Parathyroid adenoma (tissue), 2 donors: ENCODE measurements at regions not wholly inside any gene's neighbourhood (a gene's known extent, or its start where the extent isn't known, plus 50 kb on each side); places are given as distances from the start of the nearest gene placed in this dataset.
"Not testable (repeated sequence)": the region's sequence is repeated elsewhere in the genome, so short reads cannot be mapped to it uniquely, and the experiment has no call there.

ENCODE experiments used
- H2AFZ ChIP-seq: fragments of 300-600 bp; sonication (generic); one replicate; pipeline ENCODE4 v1.7.0; 2017; ENCODE audit warnings: antibody characterized with exemption, mild to moderate bottlenecking
- H3K27ac ChIP-seq: fragments of 300-600 bp; sonication (generic); one replicate; pipeline ENCODE4 v1.7.0; 2017
- H3K27me3 ChIP-seq: fragments of 300-600 bp; sonication (generic); one replicate; pipeline ENCODE4 v1.7.0; 2017; ENCODE audit warnings: low read length; ENCODE audit not compliant: control insufficient read depth, insufficient read depth
- H3K36me3 ChIP-seq: fragments of 300-600 bp; sonication (generic); one replicate; pipeline ENCODE4 v1.7.0; 2017; ENCODE audit warnings: low read length; ENCODE audit not compliant: control insufficient read depth, insufficient read depth
- H3K4me1 ChIP-seq: fragments of 300-600 bp; sonication (generic); one replicate; pipeline ENCODE4 v1.7.0; 2017; ENCODE audit warnings: control low read depth
- H3K4me2 ChIP-seq: fragments of 300-600 bp; sonication (generic); one replicate; pipeline ENCODE4 v1.7.0; 2017; ENCODE audit warnings: low read length
- H3K4me3 ChIP-seq: fragments of 300-600 bp; sonication (generic); one replicate; pipeline ENCODE4 v1.7.0; 2017; ENCODE audit warnings: low read depth, low read length
- H3K79me2 ChIP-seq: fragments of 300-600 bp; sonication (generic); one replicate; pipeline ENCODE4 v1.7.0; 2017; ENCODE audit warnings: control low read depth
- H3K9ac ChIP-seq: fragments of 300-600 bp; sonication (generic); one replicate; pipeline ENCODE4 v1.7.0; 2017; ENCODE audit warnings: mild to moderate bottlenecking
- H3K9me3 ChIP-seq: fragments of 300-600 bp; sonication (generic); one replicate; pipeline ENCODE4 v1.7.0; 2017; ENCODE audit warnings: low read length; ENCODE audit not compliant: control insufficient read depth
- CTCF ChIP-seq: fragments of 300-600 bp; sonication (generic); IDR thresholded peaks from one replicate; pipeline ENCODE4 v1.7.0; 2017; ENCODE audit warnings: antibody characterized with exemption, mild to moderate bottlenecking
- donor health status: primary hyperparathyroidism.

GRCh38 chr13:22877421-22877820 is 303.4 kb upstream of the SGCG start:
- no peaks in the 10 kb centered on the region for H3K36me3 ChIP-seq
- H2AFZ ChIP-seq, result no peak overlapping the region
- H3K4me1 ChIP-seq, result no peaks in the 10 kb centered on the region
- no peak overlapping the region for H3K4me3 ChIP-seq
- H3K9ac ChIP-seq, result no peak overlapping the region
- no peaks in the 10 kb centered on the region for H3K79me2 ChIP-seq
- no peak for TF ChIP-seq CTCF
- H3K9me3 ChIP-seq, result no peaks in the 10 kb centered on the region
- no peaks in the 10 kb centered on the region for H3K27me3 ChIP-seq
- no peak overlapping the region for H3K4me2 ChIP-seq
- H3K27ac ChIP-seq, result no peak overlapping the region

GRCh38 chr13:22880741-22881720 is 299.7 kb upstream of the SGCG start:
- Histone ChIP-seq H3K4me2 (no peak overlapping the region), H3K4me1 (no peaks in the 10 kb centered on the region), H3K79me2 (no peaks in the 10 kb centered on the region), H3K27ac (no peak overlapping the region), H3K36me3 (no peaks in the 10 kb centered on the region), H3K4me3 (no peak overlapping the region), H3K9me3 (no peaks in the 10 kb centered on the region), H3K27me3 (no peaks in the 10 kb centered on the region), H2AFZ (no peak overlapping the region), H3K9ac (no peak overlapping the region)
- TF ChIP-seq CTCF, result no peak

- not testable (repeated sequence) for H2AFZ ChIP-seq, H3K27ac ChIP-seq, H3K4me1 ChIP-seq, H3K27me3 ChIP-seq, H3K36me3 ChIP-seq, H3K4me2 ChIP-seq, H3K9ac ChIP-seq, H3K9me3 ChIP-seq, H3K4me3 ChIP-seq, H3K79me2 ChIP-seq
Measured at GRCh38 chr13:22881721-22882608, 298.8 kb upstream of the SGCG start.

- Histone ChIP-seq H3K36me3 (no peaks in the 10 kb centered on the region), H3K27ac (no peak overlapping the region), H3K4me2 (no peak overlapping the region), H3K4me1 (no peaks in the 10 kb centered on the region), H3K9me3 (no peaks in the 10 kb centered on the region), H2AFZ (no peak overlapping the region), H3K27me3 (no peaks in the 10 kb centered on the region), H3K9ac (no peak overlapping the region), H3K79me2 (no peaks in the 10 kb centered on the region), H3K4me3 (no peak overlapping the region)
- TF ChIP-seq CTCF, result no peak
Measured at GRCh38 chr13:22883262-22883840, 297.4 kb upstream of the SGCG start.

- no peaks in the 10 kb centered on the region for H3K4me1 ChIP-seq
- H3K9ac ChIP-seq, result no peak overlapping the region
- H3K27me3 ChIP-seq, result no peaks in the 10 kb centered on the region
- H2AFZ ChIP-seq, result no peak overlapping the region
- TF ChIP-seq CTCF, result no peak
- H3K4me3 ChIP-seq, result no peak overlapping the region
- H3K27ac ChIP-seq, result no peak overlapping the region
- H3K36me3 ChIP-seq, result no peaks in the 10 kb centered on the region
- no peaks in the 10 kb centered on the region for H3K9me3 ChIP-seq
- H3K79me2 ChIP-seq, result no peaks in the 10 kb centered on the region
- H3K4me2 ChIP-seq, result no peak overlapping the region
Measured at GRCh38 chr13:22883956-22884355, 296.8 kb upstream of the SGCG start.

- H3K9ac ChIP-seq, result not testable (repeated sequence)
Measured at GRCh38 chr13:22886061-22886460, 294.7 kb upstream of the SGCG start.

GRCh38 chr13:22889376-22889775 is 291.4 kb upstream of the SGCG start:
- H3K9me3 ChIP-seq, H3K4me3 ChIP-seq, H3K4me1 ChIP-seq, H3K36me3 ChIP-seq, H2AFZ ChIP-seq, H3K27me3 ChIP-seq, H3K79me2 ChIP-seq, H3K4me2 ChIP-seq, H3K27ac ChIP-seq, H3K9ac ChIP-seq: not testable (repeated sequence)

More at GRCh38 chr13:22886061-22886460, 294.7 kb upstream of the SGCG start:
- not testable (repeated sequence) for H3K4me3 ChIP-seq, H3K36me3 ChIP-seq, H3K27ac ChIP-seq, H3K27me3 ChIP-seq, H3K4me1 ChIP-seq, H3K4me2 ChIP-seq, H2AFZ ChIP-seq, H3K79me2 ChIP-seq, H3K9me3 ChIP-seq
